ENCODE measurements at regions not wholly inside any gene's neighbourhood (a gene's known extent, or its start where the extent isn't known, plus 50 kb on each side); places are given as distances from the start of the nearest gene placed in this dataset.

DNA sequence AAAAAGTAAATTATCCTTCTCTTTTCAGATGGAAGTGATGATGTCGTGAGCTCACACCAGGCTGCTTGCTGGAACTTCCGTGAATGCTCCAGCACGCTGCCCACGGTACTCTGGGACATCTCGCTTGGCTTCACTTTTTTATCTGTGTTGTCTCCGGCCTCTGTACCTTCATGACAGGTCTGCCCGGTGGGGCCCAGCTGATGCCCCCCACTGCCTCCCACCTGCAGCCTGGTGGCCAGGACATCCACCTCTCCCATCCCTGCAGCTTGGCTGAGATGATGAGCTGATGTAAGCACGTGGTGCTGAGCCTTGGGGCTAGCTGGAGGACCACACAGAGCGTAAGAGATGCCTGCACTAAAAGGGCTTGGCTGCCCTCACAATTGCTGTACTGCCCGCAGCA is 59.0 kb upstream of the HELT start:
- TF ChIP-seq, protein P1, sequence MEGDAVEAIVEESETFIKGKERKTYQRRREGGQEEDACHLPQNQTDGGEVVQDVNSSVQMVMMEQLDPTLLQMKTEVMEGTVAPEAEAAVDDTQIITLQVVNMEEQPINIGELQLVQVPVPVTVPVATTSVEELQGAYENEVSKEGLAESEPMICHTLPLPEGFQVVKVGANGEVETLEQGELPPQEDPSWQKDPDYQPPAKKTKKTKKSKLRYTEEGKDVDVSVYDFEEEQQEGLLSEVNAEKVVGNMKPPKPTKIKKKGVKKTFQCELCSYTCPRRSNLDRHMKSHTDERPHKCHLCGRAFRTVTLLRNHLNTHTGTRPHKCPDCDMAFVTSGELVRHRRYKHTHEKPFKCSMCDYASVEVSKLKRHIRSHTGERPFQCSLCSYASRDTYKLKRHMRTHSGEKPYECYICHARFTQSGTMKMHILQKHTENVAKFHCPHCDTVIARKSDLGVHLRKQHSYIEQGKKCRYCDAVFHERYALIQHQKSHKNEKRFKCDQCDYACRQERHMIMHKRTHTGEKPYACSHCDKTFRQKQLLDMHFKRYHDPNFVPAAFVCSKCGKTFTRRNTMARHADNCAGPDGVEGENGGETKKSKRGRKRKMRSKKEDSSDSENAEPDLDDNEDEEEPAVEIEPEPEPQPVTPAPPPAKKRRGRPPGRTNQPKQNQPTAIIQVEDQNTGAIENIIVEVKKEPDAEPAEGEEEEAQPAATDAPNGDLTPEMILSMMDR (IDR thresholded peaks at IDR 0.05): no peak
- TF ChIP-seq POLR2A (IDR thresholded peaks at IDR 0.05): no peak
